GM19043 (cell line): ENCODE measurements at regions not wholly inside any gene's neighbourhood (a gene's known extent, or its start where the extent isn't known, plus 50 kb on each side); places are given as distances from the start of the nearest gene placed in this dataset.
"Not testable (repeated sequence)": the region's sequence is repeated elsewhere in the genome, so short reads cannot be mapped to it uniquely, and the experiment has no call there.

Experiments
- ATAC-seq: cut with Tn5 transposase; IDR thresholded peaks from one replicate; pipeline ENCODE4 v1.9.1; 2021; ENCODE audit warnings: low read depth; ENCODE audit not compliant: unreplicated experiment

- no peak for ATAC-seq
These were observed 262.5 kb downstream of the BTBD3 start for GRCh38 chr20:12180107-12180661.

- ATAC-seq: no peak
These were observed 280.6 kb downstream of the BTBD3 start for GRCh38 chr20:12198281-12198680.

GRCh38 chr20:12199703-12200102, 282.0 kb downstream of the BTBD3 start:
- ATAC-seq: no peak

GRCh38 chr20:12201289-12201991, 283.7 kb downstream of the BTBD3 start:
- ATAC-seq: no peak

- ATAC-seq: no peak
These were observed 285.7 kb downstream of the BTBD3 start for GRCh38 chr20:12203399-12203798.

GRCh38 chr20:12203981-12204380, 286.3 kb downstream of the BTBD3 start:
- no peak for ATAC-seq

- ATAC-seq: no peak
These were observed 290.2 kb downstream of the BTBD3 start for GRCh38 chr20:12207875-12208274.

- ATAC-seq: no peak
These were observed 292.9 kb downstream of the BTBD3 start for GRCh38 chr20:12210591-12210990.

GRCh38 chr20:12211361-12211760, 293.7 kb downstream of the BTBD3 start:
- no peak for ATAC-seq

- no peak for ATAC-seq
These were observed 299.7 kb downstream of the BTBD3 start for GRCh38 chr20:12217382-12217781.

- no peak for ATAC-seq
These were observed 302.1 kb downstream of the BTBD3 start for GRCh38 chr20:12219798-12220197.

- no peak for ATAC-seq
These were observed 305.4 kb downstream of the BTBD3 start for GRCh38 chr20:12223057-12223456.

GRCh38 chr20:12225898-12226297, 308.2 kb downstream of the BTBD3 start:
- ATAC-seq: no peak

GRCh38 chr20:12229891-12230290, 312.2 kb downstream of the BTBD3 start:
- ATAC-seq: no peak

GRCh38 chr20:12237772-12238171, 320.1 kb downstream of the BTBD3 start:
- ATAC-seq: no peak

- ATAC-seq: no peak
These were observed 323.4 kb downstream of the BTBD3 start for GRCh38 chr20:12241065-12241464.

GRCh38 chr20:12243327-12243726, 325.6 kb downstream of the BTBD3 start:
- no peak for ATAC-seq

GRCh38 chr20:12248481-12248880, 330.8 kb downstream of the BTBD3 start:
- no peak for ATAC-seq

GRCh38 chr20:12250661-12251060, 333.0 kb downstream of the BTBD3 start:
- ATAC-seq: not testable (repeated sequence)

GRCh38 chr20:12252793-12253192, 335.1 kb downstream of the BTBD3 start:
- no peak for ATAC-seq

- no peak for ATAC-seq
These were observed 337.8 kb downstream of the BTBD3 start for GRCh38 chr20:12255461-12255970.

- ATAC-seq: no peak
These were observed 339.1 kb downstream of the BTBD3 start for GRCh38 chr20:12256806-12257205.
